HepG2 (cell line): ENCODE measurements at regions not wholly inside any gene's neighbourhood (a gene's known extent, or its start where the extent isn't known, plus 50 kb on each side); places are given as distances from the start of the nearest gene placed in this dataset.

ENCODE experiments used
- ATAC-seq: fragments of 200-7000 bp; cut with Tn5 transposase; 3 replicates; pipeline ENCODE4 v1.9.1; 2020; ENCODE audit warnings: mild to moderate bottlenecking, moderate library complexity
- BruUV-seq: library from RNA; stranded (reverse); fragments of 400-500 nt; replicated peaks from 2 replicates; lab custom pipeline; 2021; lab: Mats Ljungman, UMichigan
- CTCF ChIA-PET: fragments of 300-600 bp; formaldehyde crosslinking; extraction: SDS; loops from one replicate; lab custom pipeline; 2021; ENCODE audit warnings: low total read pairs, inconsistent platforms, low intra/inter-chr PET ratio; lab: Yijun Ruan, JAX
- POLR2A ChIA-PET: fragments of 350-600 bp; sonication (Branson Sonifier 250); formaldehyde crosslinking; loops from one replicate; lab custom pipeline; 2020; ENCODE audit warnings: antibody characterized with exemption, inconsistent platforms; lab: Yijun Ruan, JAX
- DNase-seq: peaks from one replicate; pipeline ENCODE4 v3.0.0-alpha.2; 2015; ENCODE audit warnings: low spot score
- FAIRE-seq: peaks from 3 replicates; lab custom pipeline; 2011; peaks lifted over from hg19 to GRCh38; lab: Jason Lieb, UNC
- H2AFZ ChIP-seq: one replicate; pipeline ENCODE4 v1.6.1; 2011; ENCODE audit warnings: low read length, inconsistent platforms
- H3K27ac ChIP-seq: fragments of 300-600 bp; 3 replicates; pipeline ENCODE4 v1.8.0; 2011; ENCODE audit warnings: mixed run types, mild to moderate bottlenecking, mixed read lengths, low read length, inconsistent platforms; ENCODE audit not compliant: insufficient read depth; ENCODE audit errors: extremely low read length
- H3K27me3 ChIP-seq, 2 experiments: fragments of 200-600 bp in 1 of 2; 2 replicates in 1 of 2; 3 replicates in 1 of 2; pipeline versions ENCODE4 v1.6.0 to v1.8.0; 2011; ENCODE audit warnings: low read length in 2 of 2, mild to moderate bottlenecking in 2 of 2, moderate library complexity in 2 of 2, inconsistent platforms in 1 of 2; ENCODE audit not compliant: insufficient read depth in 2 of 2, control insufficient read depth in 1 of 2
- H3K36me3 ChIP-seq, 2 experiments: fragments of 200-600 bp in 1 of 2; replicated peaks in 1 of 2; 2 replicates in 1 of 2; 3 replicates in 1 of 2; pipeline versions ENCODE4 v1.5.1 to v1.8.0; 2011; ENCODE audit warnings: low read length in 2 of 2, inconsistent platforms in 1 of 2; ENCODE audit not compliant: insufficient read depth in 2 of 2, control insufficient read depth in 1 of 2
- H3K4me1 ChIP-seq: 2 replicates; pipeline ENCODE4 v1.5.1; 2012; ENCODE audit warnings: low read length, inconsistent platforms; ENCODE audit not compliant: insufficient read depth
- H3K4me2 ChIP-seq: 2 replicates; pipeline ENCODE4 v1.6.0; 2011; ENCODE audit warnings: low read depth, low read length, inconsistent platforms
- H3K4me3 ChIP-seq, 3 experiments: fragments of 200-600 bp in 1 of 3; sonication (generic), shearing (Covaris generic) in 1 of 3; replicated peaks in 1 of 3; 2 replicates each; pipeline ENCODE4 v1.5.1; 2011 to 2016; ENCODE audit warnings: low read length in 3 of 3, inconsistent platforms in 2 of 3, low read depth in 2 of 3, mild to moderate bottlenecking in 2 of 3, control low read depth in 1 of 3, mixed read lengths in 1 of 3; ENCODE audit not compliant: insufficient read depth in 1 of 3
- H3K79me2 ChIP-seq: one replicate; pipeline ENCODE4 v1.6.1; 2011; ENCODE audit warnings: low read length, inconsistent platforms; ENCODE audit not compliant: insufficient read depth
- H3K9ac ChIP-seq: 2 replicates; pipeline ENCODE4 v1.6.0; 2011; ENCODE audit warnings: mild to moderate bottlenecking, low read depth, low read length, inconsistent platforms; ENCODE audit not compliant: insufficient read depth
- H3K9me3 ChIP-seq: 2 replicates; pipeline ENCODE4 v1.5.1; 2012; ENCODE audit warnings: mild to moderate bottlenecking, low read length
- H4K20me1 ChIP-seq: 2 replicates; pipeline ENCODE4 v1.6.0; 2011; ENCODE audit warnings: inconsistent platforms, mild to moderate bottlenecking, low read length, moderate library complexity; ENCODE audit not compliant: insufficient read depth
- CEBPB ChIP-seq: IDR thresholded peaks from 2 replicates; pipeline ENCODE4 v1.6.1; 2011; ENCODE audit warnings: low read depth, low read length, improper control_type of control experiment, borderline replicate concordance
- CREB1 ChIP-seq, 2 experiments: fragments of 450-650 bp in 1 of 2; IDR thresholded peaks; 2 replicates each; pipeline ENCODE4 v1.6.1; 2016 to 2017; ENCODE audit warnings: control low read depth in 1 of 2, mild to moderate bottlenecking in 1 of 2, missing compliant biosample characterization in 1 of 2, missing genetic modification characterization in 1 of 2
- HCFC1 ChIP-seq: fragments of 150-350 bp; IDR thresholded peaks from 2 replicates; pipeline ENCODE4 v1.6.1; 2014; ENCODE audit warnings: low read depth, low read length
- HNF4A ChIP-seq: sonication (generic); formaldehyde crosslinking; IDR thresholded peaks from 2 replicates; pipeline ENCODE4 v1.4.0; 2020; ENCODE audit warnings: missing genetic modification reagents
- MIER2 ChIP-seq: IDR thresholded peaks from 2 replicates; pipeline ENCODE4 v1.6.1; 2016; ENCODE audit warnings: missing biosample characterization, missing genetic modification reagents
- PHF5A ChIP-seq: IDR thresholded peaks from one replicate; pipeline ENCODE4 v1.6.1; 2018; ENCODE audit warnings: low read depth, missing genetic modification reagents; ENCODE audit not compliant: unreplicated experiment
- PITX1 ChIP-seq: sonication (generic); formaldehyde crosslinking; IDR thresholded peaks from 2 replicates; pipeline ENCODE4 v1.5.1; 2020; ENCODE audit warnings: mild to moderate bottlenecking, missing genetic modification reagents
- RFXAP ChIP-seq: sonication (generic); formaldehyde crosslinking; IDR thresholded peaks from 2 replicates; pipeline ENCODE4 v1.4.0; 2020; ENCODE audit warnings: missing genetic modification reagents, borderline replicate concordance
- ZC3H13 ChIP-seq: sonication (generic); formaldehyde crosslinking; IDR thresholded peaks from 2 replicates; pipeline ENCODE4 v1.8.1; 2023; ENCODE audit warnings: mild to moderate bottlenecking, missing genetic modification reagents, moderate library complexity
- ZFP37 ChIP-seq: sonication (generic); formaldehyde crosslinking; IDR thresholded peaks from 2 replicates; pipeline ENCODE4 v1.4.0; 2020; ENCODE audit warnings: missing genetic modification reagents, borderline replicate concordance
- ZNF383 ChIP-seq: sonication (generic); formaldehyde crosslinking; IDR thresholded peaks from 2 replicates; pipeline ENCODE4 v1.4.0; 2020; ENCODE audit warnings: missing genetic modification reagents, mild to moderate bottlenecking, borderline replicate concordance
- ZNF572 ChIP-seq: sonication (generic); formaldehyde crosslinking; IDR thresholded peaks from 2 replicates; pipeline ENCODE4 v1.5.1; 2020; ENCODE audit warnings: mild to moderate bottlenecking, missing genetic modification reagents
- ZNF629 ChIP-seq: sonication (generic); formaldehyde crosslinking; conservative IDR thresholded peaks from 2 replicates; pipeline ENCODE4 v1.5.0; 2020; ENCODE audit warnings: missing genetic modification reagents
- in situ Hi-C: cut with HindIII; loops from 2 replicates; pipeline ENCODE4 v1.10.0; 2017; ENCODE audit warnings: low pct_unique_long_range_greater_than_20kb; ENCODE audit not compliant: extremely low pct_ligation_motif_present
- intact Hi-C: fragments of 100-400 bp; cut with micrococcal nuclease; formaldehyde crosslinking; loops from one replicate; pipeline ENCODE4 v1.10.0; 2022; ENCODE audit not compliant: unreplicated experiment
- TF ChIP-seq, protein P1 (sequence below): IDR thresholded peaks from 2 replicates; pipeline ENCODE4 v1.6.1; 2016; ENCODE audit warnings: missing compliant biosample characterization, missing genetic modification reagents, borderline replicate concordance
- TF ChIP-seq, protein P2 (sequence below): IDR thresholded peaks from 2 replicates; pipeline ENCODE4 v1.6.1; 2016; ENCODE audit warnings: missing biosample characterization, missing genetic modification reagents, low read depth
- TF ChIP-seq, protein P3 (sequence below): sonication (generic); formaldehyde crosslinking; IDR thresholded peaks from 2 replicates; pipeline ENCODE4 v1.5.0; 2020; ENCODE audit warnings: missing genetic modification reagents
- TF ChIP-seq, protein P4 (sequence below): sonication (generic); formaldehyde crosslinking; IDR thresholded peaks from 2 replicates; pipeline ENCODE4 v1.8.0; 2022; ENCODE audit warnings: low read depth, missing genetic modification reagents
- TF ChIP-seq, protein P5 (sequence below): sonication (generic); formaldehyde crosslinking; IDR thresholded peaks from 2 replicates; pipeline ENCODE4 v1.8.1; 2022; ENCODE audit warnings: low read depth, mild to moderate bottlenecking, missing genetic modification reagents

DNA sequence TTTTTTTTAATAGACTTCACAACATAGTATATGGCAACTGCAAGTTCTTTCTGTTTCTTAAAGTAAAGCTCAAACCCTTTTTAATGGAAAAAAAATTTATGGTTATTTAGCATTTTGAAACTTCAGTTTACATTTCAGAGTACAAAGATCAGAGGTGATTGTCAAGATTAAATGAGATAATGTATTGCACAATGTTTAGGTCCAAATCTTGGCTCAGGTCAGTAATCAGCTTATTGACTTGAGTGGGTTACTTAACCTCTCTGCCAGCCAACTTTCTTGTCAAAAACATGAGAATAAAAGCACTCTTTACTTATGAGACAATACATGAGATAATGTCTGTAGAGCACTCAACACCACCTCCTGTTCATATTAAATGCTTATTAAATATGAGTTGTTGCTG is 345.1 kb upstream of the PTPRD start:
- no TSS peak for BruUV-seq
- Histone ChIP-seq H3K4me3 (no peak overlapping the region), H3K27me3 (no peaks in the 10 kb centered on the region), H3K4me1 (no peaks in the 10 kb centered on the region), H3K4me2 (no peak overlapping the region), H4K20me1 (no peaks in the 10 kb centered on the region), H2AFZ (no peak overlapping the region), H3K9me3 (peaks cover 75% of the 10 kb centered on the region), H3K27ac (no peak overlapping the region), H3K36me3 (no peaks in the 10 kb centered on the region), H3K9ac (no peak overlapping the region), H3K79me2 (no peaks in the 10 kb centered on the region)
- intact Hi-C loops (no loop called here), in situ Hi-C loops (no loop called here)
- ATAC-seq (no peak), FAIRE-seq (no peak), DNase-seq (peak; percentile 4)
- ChIA-PET POLR2A (no interaction called here), CTCF (no interaction called here)
- TF ChIP-seq ZC3H13, result no peak
- no peak for TF ChIP-seq RFXAP (CRISPR knock-in tag)
- TF ChIP-seq, protein P1, sequence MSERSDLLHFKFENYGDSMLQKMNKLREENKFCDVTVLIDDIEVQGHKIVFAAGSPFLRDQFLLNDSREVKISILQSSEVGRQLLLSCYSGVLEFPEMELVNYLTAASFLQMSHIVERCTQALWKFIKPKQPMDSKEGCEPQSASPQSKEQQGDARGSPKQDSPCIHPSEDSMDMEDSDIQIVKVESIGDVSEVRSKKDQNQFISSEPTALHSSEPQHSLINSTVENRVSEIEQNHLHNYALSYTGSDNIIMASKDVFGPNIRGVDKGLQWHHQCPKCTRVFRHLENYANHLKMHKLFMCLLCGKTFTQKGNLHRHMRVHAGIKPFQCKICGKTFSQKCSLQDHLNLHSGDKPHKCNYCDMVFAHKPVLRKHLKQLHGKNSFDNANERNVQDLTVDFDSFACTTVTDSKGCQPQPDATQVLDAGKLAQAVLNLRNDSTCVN (CRISPR knock-in tag), result no peak
- TF ChIP-seq ZNF629, result no peak
- peak; percentile 49 for TF ChIP-seq HNF4A (CRISPR knock-in tag)
- TF ChIP-seq, protein P2, sequence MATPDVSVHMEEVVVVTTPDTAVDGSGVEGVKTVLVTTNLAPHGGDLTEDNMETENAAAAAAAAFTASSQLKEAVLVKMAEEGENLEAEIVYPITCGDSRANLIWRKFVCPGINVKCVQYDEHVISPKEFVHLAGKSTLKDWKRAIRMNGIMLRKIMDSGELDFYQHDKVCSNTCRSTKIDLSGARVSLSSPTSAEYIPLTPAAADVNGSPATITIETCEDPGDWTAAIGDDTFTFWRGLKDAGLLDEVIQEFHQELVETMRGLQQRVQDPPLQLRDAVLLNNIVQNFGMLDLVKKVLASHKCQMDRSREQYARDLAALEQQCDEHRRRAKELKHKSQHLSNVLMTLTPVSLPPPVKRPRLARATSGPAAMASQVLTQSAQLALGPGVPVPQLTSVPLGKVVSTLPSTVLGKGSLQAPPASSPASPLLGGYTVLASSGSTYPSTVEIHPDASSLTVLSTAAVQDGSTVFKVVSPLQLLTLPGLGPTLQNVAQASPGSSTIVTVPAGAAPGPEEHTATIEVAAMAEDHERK (CRISPR knock-in tag), result no peak
- no peak for TF ChIP-seq ZFP37 (CRISPR knock-in tag)
- TF ChIP-seq MIER2, result no peak
- TF ChIP-seq PHF5A (CRISPR knock-in tag), result no peak
- TF ChIP-seq HCFC1, result no peak
- no peak for TF ChIP-seq ZNF572
- TF ChIP-seq PITX1 (CRISPR knock-in tag), result no peak
- TF ChIP-seq, protein P3, sequence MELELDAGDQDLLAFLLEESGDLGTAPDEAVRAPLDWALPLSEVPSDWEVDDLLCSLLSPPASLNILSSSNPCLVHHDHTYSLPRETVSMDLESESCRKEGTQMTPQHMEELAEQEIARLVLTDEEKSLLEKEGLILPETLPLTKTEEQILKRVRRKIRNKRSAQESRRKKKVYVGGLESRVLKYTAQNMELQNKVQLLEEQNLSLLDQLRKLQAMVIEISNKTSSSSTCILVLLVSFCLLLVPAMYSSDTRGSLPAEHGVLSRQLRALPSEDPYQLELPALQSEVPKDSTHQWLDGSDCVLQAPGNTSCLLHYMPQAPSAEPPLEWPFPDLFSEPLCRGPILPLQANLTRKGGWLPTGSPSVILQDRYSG (CRISPR knock-in tag), result no peak
- peak; percentile 87 for TF ChIP-seq CEBPB
- TF ChIP-seq ZNF383 (CRISPR knock-in tag), result no peak
- TF ChIP-seq, protein P4, sequence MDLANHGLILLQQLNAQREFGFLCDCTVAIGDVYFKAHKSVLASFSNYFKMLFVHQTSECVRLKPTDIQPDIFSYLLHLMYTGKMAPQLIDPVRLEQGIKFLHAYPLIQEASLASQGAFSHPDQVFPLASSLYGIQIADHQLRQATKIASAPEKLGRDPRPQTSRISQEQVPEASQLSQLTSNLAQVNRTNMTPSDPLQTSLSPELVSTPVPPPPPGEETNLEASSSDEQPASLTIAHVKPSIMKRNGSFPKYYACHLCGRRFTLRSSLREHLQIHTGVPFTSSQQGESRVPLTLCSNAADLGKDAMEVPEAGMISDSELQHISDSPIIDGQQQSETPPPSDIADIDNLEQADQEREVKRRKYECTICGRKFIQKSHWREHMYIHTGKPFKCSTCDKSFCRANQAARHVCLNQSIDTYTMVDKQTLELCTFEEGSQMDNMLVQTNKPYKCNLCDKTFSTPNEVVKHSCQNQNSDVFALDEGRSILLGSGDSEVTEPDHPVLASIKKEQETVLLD (CRISPR knock-in tag), result no peak
- TF ChIP-seq, protein P5, sequence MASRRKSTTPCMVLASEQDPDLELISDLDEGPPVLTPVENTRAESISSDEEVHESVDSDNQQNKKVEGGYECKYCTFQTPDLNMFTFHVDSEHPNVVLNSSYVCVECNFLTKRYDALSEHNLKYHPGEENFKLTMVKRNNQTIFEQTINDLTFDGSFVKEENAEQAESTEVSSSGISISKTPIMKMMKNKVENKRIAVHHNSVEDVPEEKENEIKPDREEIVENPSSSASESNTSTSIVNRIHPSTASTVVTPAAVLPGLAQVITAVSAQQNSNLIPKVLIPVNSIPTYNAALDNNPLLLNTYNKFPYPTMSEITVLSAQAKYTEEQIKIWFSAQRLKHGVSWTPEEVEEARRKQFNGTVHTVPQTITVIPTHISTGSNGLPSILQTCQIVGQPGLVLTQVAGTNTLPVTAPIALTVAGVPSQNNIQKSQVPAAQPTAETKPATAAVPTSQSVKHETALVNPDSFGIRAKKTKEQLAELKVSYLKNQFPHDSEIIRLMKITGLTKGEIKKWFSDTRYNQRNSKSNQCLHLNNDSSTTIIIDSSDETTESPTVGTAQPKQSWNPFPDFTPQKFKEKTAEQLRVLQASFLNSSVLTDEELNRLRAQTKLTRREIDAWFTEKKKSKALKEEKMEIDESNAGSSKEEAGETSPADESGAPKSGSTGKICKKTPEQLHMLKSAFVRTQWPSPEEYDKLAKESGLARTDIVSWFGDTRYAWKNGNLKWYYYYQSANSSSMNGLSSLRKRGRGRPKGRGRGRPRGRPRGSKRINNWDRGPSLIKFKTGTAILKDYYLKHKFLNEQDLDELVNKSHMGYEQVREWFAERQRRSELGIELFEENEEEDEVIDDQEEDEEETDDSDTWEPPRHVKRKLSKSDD (CRISPR knock-in tag), result no peak
- no peak for TF ChIP-seq CREB1 (IDR thresholded peaks at IDR 0.05)
- no peak for TF ChIP-seq CREB1 (CRISPR knock-in tag; IDR thresholded peaks at IDR 0.05)
